Endothelial cell of umbilical vein (primary cell): ENCODE measurements at regions not wholly inside any gene's neighbourhood (a gene's known extent, or its start where the extent isn't known, plus 50 kb on each side); places are given as distances from the start of the nearest gene placed in this dataset.

Experiments
- BruUV-seq: library from RNA; stranded (reverse); fragments of 400-500 nt; replicated peaks from 2 replicates; lab custom pipeline; 2021; lab: Mats Ljungman, UMichigan
- CTCF ChIA-PET: fragments of 300-600, 350-600 bp; sonication (Branson Sonifier 250); formaldehyde crosslinking; loops from one replicate; lab custom pipeline; 2021; ENCODE audit warnings: antibody characterized with exemption, inconsistent platforms; lab: Charles Lee
- POLR2A ChIA-PET: fragments of 300-600, 350-600 bp; sonication (Branson Sonifier 250); formaldehyde crosslinking; loops from one replicate; lab custom pipeline; 2021; ENCODE audit warnings: antibody characterized with exemption, inconsistent platforms; lab: Charles Lee
- DNase-seq: peaks from one replicate; pipeline ENCODE4 v3.0.0-alpha.2; 2011; ENCODE audit warnings: low read depth, low spot score
- FAIRE-seq: peaks from 2 replicates; lab custom pipeline; 2011; peaks lifted over from hg19 to GRCh38; lab: Jason Lieb, UNC
- H2AFZ ChIP-seq: 2 replicates; pipeline ENCODE4 v1.6.0; 2012; ENCODE audit warnings: low read depth, low read length, control low read depth, inconsistent platforms
- H3K27ac ChIP-seq: 2 replicates; pipeline ENCODE4 v1.5.1; 2011; ENCODE audit warnings: low read depth, mild to moderate bottlenecking, control low read depth, low read length, moderate library complexity; ENCODE audit not compliant: insufficient read depth
- H3K27me3 ChIP-seq, 2 experiments: 2 replicates each; pipeline versions ENCODE4 v1.6.0 to v1.6.1; 2011; ENCODE audit warnings: low read length in 2 of 2, mixed read lengths in 1 of 2; ENCODE audit not compliant: control insufficient read depth in 2 of 2, insufficient read depth in 2 of 2
- H3K36me3 ChIP-seq, 2 experiments: 2 replicates in 1 of 2; 3 replicates in 1 of 2; pipeline ENCODE4 v1.5.1; 2011; ENCODE audit warnings: low read length in 2 of 2, mild to moderate bottlenecking in 1 of 2, moderate library complexity in 1 of 2; ENCODE audit not compliant: control insufficient read depth in 2 of 2, insufficient read depth in 2 of 2; ENCODE audit errors: extremely low read depth in 1 of 2
- H3K4me1 ChIP-seq: 3 replicates; pipeline ENCODE4 v1.5.1; 2011; ENCODE audit warnings: mild to moderate bottlenecking, low read length; ENCODE audit not compliant: control insufficient read depth, insufficient read depth; ENCODE audit errors: extremely low read depth
- H3K4me2 ChIP-seq: 2 replicates; pipeline ENCODE4 v1.6.1; 2011; ENCODE audit warnings: low read length, control low read depth, mixed read lengths; ENCODE audit not compliant: insufficient read depth
- H3K4me3 ChIP-seq, 3 experiments: fragments of 200-600 bp in 1 of 3; sonication (generic), shearing (Covaris generic) in 1 of 3; replicated peaks in 1 of 3; 2 replicates each; pipeline ENCODE4 v1.5.1; 2011 to 2016; ENCODE audit warnings: control low read depth in 3 of 3, low read length in 3 of 3, mild to moderate bottlenecking in 2 of 3, inconsistent platforms in 1 of 3, low read depth in 1 of 3, moderate library complexity in 1 of 3; ENCODE audit not compliant: insufficient read depth in 1 of 3
- H3K79me2 ChIP-seq: 2 replicates; pipeline ENCODE4 v1.6.0; 2012; ENCODE audit warnings: low read length, inconsistent platforms; ENCODE audit not compliant: control insufficient read depth, insufficient read depth
- H3K9ac ChIP-seq: replicated peaks from 2 replicates; pipeline ENCODE3; 2011; ENCODE audit warnings: low read length, control low read depth; ENCODE audit not compliant: insufficient read depth; ENCODE audit errors: extremely low read depth
- H3K9me1 ChIP-seq: replicated peaks from 3 replicates; pipeline ENCODE4 v1.6.0; 2011; ENCODE audit warnings: mild to moderate bottlenecking, low read length; ENCODE audit not compliant: control insufficient read depth, insufficient read depth; ENCODE audit errors: extremely low read depth
- H3K9me3 ChIP-seq: replicated peaks from 2 replicates; pipeline ENCODE4 v1.5.1; 2012; ENCODE audit warnings: low read length, inconsistent platforms; ENCODE audit not compliant: control insufficient read depth, insufficient read depth
- H4K20me1 ChIP-seq: replicated peaks from 2 replicates; pipeline ENCODE3; 2011; ENCODE audit warnings: mild to moderate bottlenecking, low read length; ENCODE audit not compliant: control insufficient read depth, insufficient read depth; ENCODE audit errors: extremely low read depth
- CTCF ChIP-seq, 2 donors: IDR thresholded peaks; 1 replicate in 1 of 2; 2 replicates in 1 of 2; pipeline ENCODE4 v1.5.1; 2011; ENCODE audit warnings: low read length in 2 of 2, mild to moderate bottlenecking in 2 of 2, moderate library complexity in 2 of 2, control low read depth in 1 of 2, inconsistent platforms in 1 of 2, low read depth in 1 of 2; ENCODE audit not compliant: insufficient read depth in 1 of 2; ENCODE audit errors: extremely low read depth in 1 of 2
- EZH2 ChIP-seq: IDR thresholded peaks from 2 replicates; pipeline ENCODE4 v1.6.1; 2012; ENCODE audit warnings: borderline replicate concordance, low read depth, mild to moderate bottlenecking, moderate library complexity, low read length, inconsistent platforms; ENCODE audit not compliant: severe bottlenecking
- FOS ChIP-seq: IDR thresholded peaks from 2 replicates; pipeline ENCODE4 v1.6.1; 2011; ENCODE audit warnings: mild to moderate bottlenecking, low read length, moderate library complexity, borderline replicate concordance; ENCODE audit not compliant: insufficient read depth
- GATA2 ChIP-seq: IDR thresholded peaks from 2 replicates; pipeline ENCODE4 v1.7.0; 2011; ENCODE audit warnings: low read depth, mild to moderate bottlenecking, moderate library complexity, mixed read lengths, low read length; ENCODE audit not compliant: insufficient read length, insufficient read depth
- JUN ChIP-seq: IDR thresholded peaks from 2 replicates; pipeline ENCODE4 v1.6.1; 2011; ENCODE audit warnings: borderline replicate concordance, low read depth; ENCODE audit not compliant: insufficient read length, insufficient read depth
- MAX ChIP-seq: IDR thresholded peaks from 2 replicates; pipeline ENCODE4 v1.6.1; 2011; ENCODE audit not compliant: insufficient read depth, insufficient read length
- MYC ChIP-seq: IDR thresholded peaks from one replicate; pipeline ENCODE4 v1.6.1; 2011; ENCODE audit warnings: mild to moderate bottlenecking, low read depth, low read length
- POLR2AphosphoS5 ChIP-seq: IDR thresholded peaks from 2 replicates; pipeline ENCODE4 v1.6.1; 2012; ENCODE audit warnings: low read depth, mild to moderate bottlenecking, control low read depth, low read length, moderate library complexity; ENCODE audit not compliant: insufficient read depth
- dilution Hi-C: fragments of 300-500 bp; cut with MboI; formaldehyde crosslinking; loops from one replicate; pipeline ENCODE4 v1.15.0; 2019; ENCODE audit warnings: low sequenced_read_pairs; ENCODE audit not compliant: extremely low pct_ligation_motif_present
- intact Hi-C: fragments of 100-400 bp; cut with micrococcal nuclease; formaldehyde crosslinking; loops from one replicate; pipeline ENCODE4 v1.10.0; 2022

- no TSS peak for BruUV-seq
- H3K9ac ChIP-seq = no peak overlapping the region
- CTCF ChIA-PET = no interaction called here
Observed at GRCh38 chr2:23073056-23073455, 311.9 kb upstream of the KLHL29 start.

More at GRCh38 chr2:23073056-23073455, 311.9 kb upstream of the KLHL29 start:
- no peak overlapping the region for H2AFZ ChIP-seq
- POLR2A ChIA-PET = no interaction called here
- FAIRE-seq (no peak), DNase-seq (no peak)
- no peak overlapping the region for H3K4me3 ChIP-seq
- dilution Hi-C loops (no loop called here), intact Hi-C loops (no loop called here)
- H3K79me2 ChIP-seq = no peaks in the 10 kb centered on the region
- H3K36me3 ChIP-seq = no peaks in the 10 kb centered on the region
- H3K9me1 ChIP-seq = no peaks in the 10 kb centered on the region
- TF ChIP-seq EZH2 (no peak), FOS (no peak), MYC (no peak), CTCF (IDR thresholded peaks at IDR 0.05; ENCODE audit: extremely low read depth in 1 of 2, insufficient read depth in 1 of 2, low read depth in 1 of 2, low read length in 2 of 2) (no peak), POLR2AphosphoS5 (no peak), JUN (no peak), GATA2 (no peak), MAX (no peak)
- H3K4me2 ChIP-seq = no peak overlapping the region
- no peak overlapping the region for H3K27ac ChIP-seq
- H3K9me3 ChIP-seq = peaks cover 5% of the 10 kb centered on the region
- H3K27me3 ChIP-seq = no peaks in the 10 kb centered on the region
- no peaks in the 10 kb centered on the region for H3K4me1 ChIP-seq
- H4K20me1 ChIP-seq = no peaks in the 10 kb centered on the region
